AG04449 (cell line): ENCODE measurements at regions not wholly inside any gene's neighbourhood (a gene's known extent, or its start where the extent isn't known, plus 50 kb on each side); places are given as distances from the start of the nearest gene placed in this dataset.

Source experiments
- CTCF ChIA-PET: fragments of 350-600 bp; formaldehyde crosslinking; extraction: SDS; loops from one replicate; lab custom pipeline; 2021; ENCODE audit warnings: antibody characterized with exemption; lab: Yijun Ruan, JAX
- POLR2A ChIA-PET: fragments of 400-600, 350-600 bp; formaldehyde crosslinking; extraction: SDS; loops from one replicate; lab custom pipeline; 2020; ENCODE audit warnings: antibody characterized with exemption, inconsistent platforms; lab: Yijun Ruan, JAX
- DNase-seq: peaks from one replicate; pipeline ENCODE4 v3.0.0-alpha.2; 2010; ENCODE audit warnings: low read depth, low spot score
- H3K4me3 ChIP-seq: 2 replicates; pipeline ENCODE4 v1.5.1; 2011; ENCODE audit warnings: low read depth, mild to moderate bottlenecking, control low read depth, low read length
- CTCF ChIP-seq: IDR thresholded peaks from one replicate; pipeline ENCODE4 v1.5.1; 2011; ENCODE audit warnings: mild to moderate bottlenecking, moderate library complexity, low read length, control low read depth, inconsistent platforms; ENCODE audit not compliant: insufficient read depth; ENCODE audit errors: missing control alignments

- no peak for DNase-seq
- no peak for TF ChIP-seq CTCF
- no peak overlapping the region for H3K4me3 ChIP-seq
- ChIA-PET POLR2A (no interaction called here), CTCF (no interaction called here)
These were observed 251.9 kb upstream of the PTER start for GRCh38 chr10:16184906-16185305.

- no peak for TF ChIP-seq CTCF
- ChIA-PET CTCF (no interaction called here), POLR2A (no interaction called here)
These were observed 250.2 kb upstream of the PTER start for GRCh38 chr10:16186564-16186963.

GRCh38 chr10:16187161-16187560 is 249.6 kb upstream of the PTER start:
- no peak overlapping the region for H3K4me3 ChIP-seq
- ChIA-PET CTCF (no interaction called here), POLR2A (no interaction called here)
- no peak for DNase-seq
- TF ChIP-seq CTCF = no peak

More at GRCh38 chr10:16186564-16186963, 250.2 kb upstream of the PTER start:
- DNase-seq = no peak
- no peak overlapping the region for H3K4me3 ChIP-seq

GRCh38 chr10:16192337-16192736 is 244.5 kb upstream of the PTER start:
- CTCF ChIA-PET = no interaction called here
- no peak overlapping the region for H3K4me3 ChIP-seq
- DNase-seq = no peak
- POLR2A ChIA-PET = no interaction called here
- TF ChIP-seq CTCF = no peak

- ChIA-PET CTCF (no interaction called here), POLR2A (no interaction called here)
- DNase-seq = no peak
- no peak for TF ChIP-seq CTCF
- H3K4me3 ChIP-seq = no peak overlapping the region
These were observed 243.6 kb upstream of the PTER start for GRCh38 chr10:16193241-16193640.

- DNase-seq = no peak
- H3K4me3 ChIP-seq = no peak overlapping the region
- ChIA-PET CTCF (no interaction called here), POLR2A (no interaction called here)
- TF ChIP-seq CTCF = no peak
These were observed 241.5 kb upstream of the PTER start for GRCh38 chr10:16195178-16195769.
